CD4-positive, alpha-beta memory T cell (primary cell): ENCODE measurements at regions not wholly inside any gene's neighbourhood (a gene's known extent, or its start where the extent isn't known, plus 50 kb on each side); places are given as distances from the start of the nearest gene placed in this dataset.
"Not testable (repeated sequence)": the region's sequence is repeated elsewhere in the genome, so short reads cannot be mapped to it uniquely, and the experiment has no call there.

ENCODE experiments used
- CTCF ChIA-PET: fragments of 350-600 bp; sonication (Branson Sonifier 250); formaldehyde crosslinking; loops from one replicate; lab custom pipeline; 2021; ENCODE audit warnings: inconsistent platforms; ENCODE audit not compliant: partially characterized antibody; lab: Charles Lee
- POLR2A ChIA-PET: fragments of 350-600 bp; sonication (Branson Sonifier 250); formaldehyde crosslinking; loops from one replicate; lab custom pipeline; 2021; ENCODE audit not compliant: partially characterized antibody; lab: Charles Lee
- DNase-seq, 5 donors: peaks; one replicate each; pipeline versions ENCODE4 v3.0.0 to v3.0.0-alpha.2; 2020 to 2022; ENCODE audit warnings: mixed read lengths in 1 of 5
- H3K27ac ChIP-seq: one replicate; pipeline ENCODE4 v1.7.0; 2013; ENCODE audit warnings: low read depth, low read length
- H3K27me3 ChIP-seq: 2 replicates; pipeline ENCODE4 v1.7.0; 2013; ENCODE audit warnings: mild to moderate bottlenecking, low read length, moderate library complexity; ENCODE audit not compliant: insufficient read depth
- H3K36me3 ChIP-seq: 2 replicates; pipeline ENCODE4 v1.7.0; 2013; ENCODE audit warnings: mild to moderate bottlenecking, low read length, moderate library complexity; ENCODE audit not compliant: insufficient read depth
- H3K4me1 ChIP-seq: 2 replicates; pipeline ENCODE4 v1.7.0; 2013; ENCODE audit warnings: mild to moderate bottlenecking, low read length, moderate library complexity; ENCODE audit not compliant: insufficient read depth
- H3K4me3 ChIP-seq, 2 donors: one replicate each; pipeline ENCODE4 v1.7.0; 2013; ENCODE audit warnings: low read length in 2 of 2, mild to moderate bottlenecking in 1 of 2
- H3K9me3 ChIP-seq, 2 donors: one replicate each; pipeline ENCODE4 v1.7.0; 2013; ENCODE audit warnings: low read length in 2 of 2, control low read depth in 1 of 2; ENCODE audit not compliant: control insufficient read depth in 1 of 2
- H3K27ac Mint-ChIP-seq, 7 donors: one replicate each; pipeline ENCODE4 v1.8.0; 2020 to 2021; ENCODE audit warnings: mixed read lengths in 7 of 7, mild to moderate bottlenecking in 6 of 7, inconsistent platforms in 3 of 7, moderate library complexity in 3 of 7
- H3K27me3 Mint-ChIP-seq, 2 donors: one replicate each; pipeline ENCODE4 v1.8.0; 2020 to 2021; ENCODE audit warnings: mixed read lengths in 2 of 2
- H3K36me3 Mint-ChIP-seq, 2 donors: one replicate each; pipeline ENCODE4 v1.8.0; 2020 to 2021; ENCODE audit warnings: mixed read lengths in 2 of 2, inconsistent platforms in 1 of 2, mild to moderate bottlenecking in 1 of 2
- H3K4me1 Mint-ChIP-seq, 4 donors: one replicate each; pipeline ENCODE4 v1.8.0; 2020 to 2021; ENCODE audit warnings: mixed read lengths in 4 of 4, mild to moderate bottlenecking in 1 of 4
- H3K4me3 Mint-ChIP-seq, 8 donors: one replicate each; pipeline ENCODE4 v1.8.0; 2020 to 2021; ENCODE audit warnings: mixed read lengths in 8 of 8, mild to moderate bottlenecking in 7 of 8, moderate library complexity in 6 of 8, inconsistent platforms in 3 of 8
- H3K9me3 Mint-ChIP-seq, 8 donors: one replicate each; pipeline ENCODE4 v1.8.0; 2020 to 2021; ENCODE audit warnings: mixed read lengths in 8 of 8, mild to moderate bottlenecking in 5 of 8, inconsistent platforms in 3 of 8, moderate library complexity in 1 of 8
- intact Hi-C: fragments of 100-400 bp; cut with micrococcal nuclease; formaldehyde crosslinking; loops from one replicate; pipeline ENCODE4 v1.15.1; 2023

DNA sequence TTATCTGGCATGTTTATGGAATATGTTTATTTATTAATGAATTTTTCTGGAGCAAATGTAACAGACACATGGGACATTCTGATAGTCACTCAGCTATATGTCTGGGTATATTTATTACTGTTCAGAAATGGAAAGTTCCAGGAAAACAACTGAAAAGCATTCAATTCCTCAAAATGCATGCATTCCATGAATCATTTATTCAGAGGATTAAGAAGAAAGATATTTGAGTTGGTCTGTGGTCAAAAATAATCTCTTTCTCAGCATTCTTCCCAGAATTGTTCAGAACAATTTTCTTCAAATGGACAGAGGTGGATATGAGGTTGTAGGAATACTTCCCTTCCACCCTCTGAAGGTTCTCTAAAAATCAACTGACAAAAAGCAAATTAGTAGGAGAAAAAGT, 97.6 kb upstream of the ITGB1 start:
- CTCF ChIA-PET: interaction anchor here (1.2 kb wide), 1 partner anchor 80 kb away, joined by 3 read pairs; no protein-coding TSS in a partner anchor
- Mint-ChIP-seq H3K4me1 (peaks cover 23 to 72% (median 44%) of the 10 kb centered on the region in 4 donors), H3K27me3 (no peaks in the 10 kb centered on the region), H3K9me3 (peaks cover 0 to 8% (median 0%) of the 10 kb centered on the region in 8 donors), H3K27ac (peak overlapping the region in 1 of 7 donors; percentile 39), H3K4me3 (no peak overlapping the region), H3K36me3 (peaks cover 4 to 7% of the 10 kb centered on the region in 2 donors)
- intact Hi-C loops: no loop called here
- Histone ChIP-seq H3K4me1 (peaks cover 7% of the 10 kb centered on the region), H3K27ac (no peak overlapping the region), H3K4me3 (no peak overlapping the region), H3K27me3 (no peaks in the 10 kb centered on the region), H3K9me3 (no peaks in the 10 kb centered on the region), H3K36me3 (no peaks in the 10 kb centered on the region)
- DNase-seq: no peak
- POLR2A ChIA-PET: interaction anchor here (0.8 to 1.2 kb wide), 2 partner anchors 14 to 59 kb away, joined by 3 read pairs; no protein-coding TSS in a partner anchor

DNA sequence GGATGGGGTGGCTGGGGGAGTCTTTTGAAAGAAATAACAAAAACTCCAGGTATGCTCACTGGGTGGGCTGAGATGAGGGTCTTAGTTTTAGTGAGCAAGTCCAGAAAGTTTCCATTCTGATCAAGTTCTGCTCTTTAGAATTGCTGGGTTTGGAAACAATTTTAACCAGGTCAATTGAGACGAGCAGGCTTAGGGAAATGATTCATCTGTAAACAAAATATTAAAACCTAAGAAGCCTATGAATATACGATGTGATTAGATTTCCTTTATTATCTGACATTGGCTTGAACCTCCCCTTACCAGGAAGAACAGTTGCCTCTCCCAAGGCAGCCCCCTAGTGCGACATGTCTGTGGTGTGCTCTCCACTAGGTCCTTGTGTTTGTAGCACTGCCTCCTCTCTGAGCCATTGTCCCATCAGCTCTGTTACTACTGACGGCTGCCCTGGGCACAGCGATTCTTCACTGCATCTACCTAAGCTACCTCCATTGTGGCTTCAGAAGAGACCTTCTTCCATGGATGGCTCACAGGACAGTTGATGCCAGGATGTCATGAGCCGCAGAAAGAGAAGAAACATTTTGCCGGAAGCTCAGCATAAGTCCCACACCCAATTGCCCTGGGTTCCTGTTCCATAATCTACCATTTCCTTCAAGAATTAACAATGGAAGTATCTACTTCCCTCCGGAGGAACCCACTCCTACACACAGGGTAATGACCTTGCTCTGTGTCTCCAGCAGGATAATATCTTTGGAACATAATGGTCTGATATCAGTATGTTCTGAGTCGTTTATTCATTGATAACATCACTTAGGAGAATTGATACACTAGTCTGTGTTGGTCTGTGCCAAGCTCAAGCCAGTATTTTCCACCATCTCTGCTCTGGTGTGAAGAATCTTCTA, 95.1 kb upstream of the ITGB1 start:
- H3K4me1 Mint-ChIP-seq: peaks cover 25 to 65% (median 45%) of the 10 kb centered on the region in 4 donors
- ChIA-PET POLR2A (interaction anchor here (0.5 to 2.4 kb wide), 5 partner anchors 12 to 79 kb away, joined by 3 to 9 read pairs (median 4); no protein-coding TSS in a partner anchor), CTCF (interaction anchor here (1.3 kb wide), 1 partner anchor 19 kb away, joined by 3 read pairs; no protein-coding TSS in a partner anchor)
- Histone ChIP-seq H3K27ac (no peak overlapping the region), H3K27me3 (no peaks in the 10 kb centered on the region), H3K4me1 (no peaks in the 10 kb centered on the region), H3K4me3 (no peak overlapping the region), H3K9me3 (no peaks in the 10 kb centered on the region), H3K36me3 (no peaks in the 10 kb centered on the region)
- intact Hi-C loops: no loop called here
- DNase-seq: no peak
- peaks cover 0 to 8% (median 0%) of the 10 kb centered on the region in 8 donors for H3K9me3 Mint-ChIP-seq
- H3K27me3 Mint-ChIP-seq: no peaks in the 10 kb centered on the region
- peak overlapping the region; percentile 39 to 95 (median 70) for H3K27ac Mint-ChIP-seq
- peaks cover 0 to 4% of the 10 kb centered on the region in 2 donors for H3K36me3 Mint-ChIP-seq
- H3K4me3 Mint-ChIP-seq: peak overlapping the region; percentile 23 to 97 (median 82)

DNA sequence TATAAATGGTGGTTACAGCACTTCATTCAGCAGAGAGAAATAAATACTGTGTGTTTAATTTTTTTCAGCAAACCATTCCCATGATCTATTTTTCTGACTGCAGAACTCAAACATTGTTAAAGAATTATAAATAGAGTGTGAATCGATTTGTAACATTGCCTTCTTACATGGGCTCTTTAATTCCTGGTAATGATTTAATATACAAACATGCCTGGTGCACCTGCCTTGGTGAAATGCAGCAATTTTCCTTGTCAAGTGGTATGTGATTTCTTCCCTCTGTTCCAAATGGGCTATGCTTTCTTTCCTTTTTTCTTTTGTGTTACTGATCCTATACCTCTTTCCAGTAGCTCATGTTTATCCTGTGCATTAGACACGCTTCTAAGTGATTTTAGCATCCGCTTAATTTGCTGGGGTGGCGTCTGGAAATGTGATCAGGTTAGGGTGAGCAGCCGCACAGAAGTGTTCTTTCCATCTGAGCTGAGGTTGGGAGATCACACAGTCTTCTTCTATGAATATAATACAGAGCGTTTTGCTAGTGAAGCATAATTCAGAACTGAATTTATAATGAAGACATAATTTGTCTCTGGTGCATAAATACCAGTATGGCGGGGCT, 94.3 kb upstream of the ITGB1 start:
- Histone ChIP-seq H3K4me3 (no peak overlapping the region), H3K4me1 (peaks cover 2% of the 10 kb centered on the region), H3K36me3 (no peaks in the 10 kb centered on the region), H3K9me3 (no peaks in the 10 kb centered on the region), H3K27ac (no peak overlapping the region), H3K27me3 (no peaks in the 10 kb centered on the region)
- ChIA-PET CTCF (interaction anchor here (1.3 kb wide), 1 partner anchor 20 kb away, joined by 3 read pairs; no protein-coding TSS in a partner anchor), POLR2A (interaction anchor here (0.7 to 2.4 kb wide), 4 partner anchors 12 to 62 kb away, joined by 3 to 9 read pairs (median 5); no protein-coding TSS in a partner anchor)
- DNase-seq: no peak
- H3K4me3 Mint-ChIP-seq: peak overlapping the region; percentile 77 to 97 (median 92)
- H3K9me3 Mint-ChIP-seq: peaks cover 0 to 8% (median 0%) of the 10 kb centered on the region in 8 donors
- no peaks in the 10 kb centered on the region for H3K27me3 Mint-ChIP-seq
- intact Hi-C loops: no loop called here
- H3K36me3 Mint-ChIP-seq: peaks cover 0 to 4% of the 10 kb centered on the region in 2 donors
- H3K4me1 Mint-ChIP-seq: peaks cover 29 to 69% (median 48%) of the 10 kb centered on the region in 4 donors
- H3K27ac Mint-ChIP-seq: peak overlapping the region; percentile 0 to 95 (median 70)

DNA sequence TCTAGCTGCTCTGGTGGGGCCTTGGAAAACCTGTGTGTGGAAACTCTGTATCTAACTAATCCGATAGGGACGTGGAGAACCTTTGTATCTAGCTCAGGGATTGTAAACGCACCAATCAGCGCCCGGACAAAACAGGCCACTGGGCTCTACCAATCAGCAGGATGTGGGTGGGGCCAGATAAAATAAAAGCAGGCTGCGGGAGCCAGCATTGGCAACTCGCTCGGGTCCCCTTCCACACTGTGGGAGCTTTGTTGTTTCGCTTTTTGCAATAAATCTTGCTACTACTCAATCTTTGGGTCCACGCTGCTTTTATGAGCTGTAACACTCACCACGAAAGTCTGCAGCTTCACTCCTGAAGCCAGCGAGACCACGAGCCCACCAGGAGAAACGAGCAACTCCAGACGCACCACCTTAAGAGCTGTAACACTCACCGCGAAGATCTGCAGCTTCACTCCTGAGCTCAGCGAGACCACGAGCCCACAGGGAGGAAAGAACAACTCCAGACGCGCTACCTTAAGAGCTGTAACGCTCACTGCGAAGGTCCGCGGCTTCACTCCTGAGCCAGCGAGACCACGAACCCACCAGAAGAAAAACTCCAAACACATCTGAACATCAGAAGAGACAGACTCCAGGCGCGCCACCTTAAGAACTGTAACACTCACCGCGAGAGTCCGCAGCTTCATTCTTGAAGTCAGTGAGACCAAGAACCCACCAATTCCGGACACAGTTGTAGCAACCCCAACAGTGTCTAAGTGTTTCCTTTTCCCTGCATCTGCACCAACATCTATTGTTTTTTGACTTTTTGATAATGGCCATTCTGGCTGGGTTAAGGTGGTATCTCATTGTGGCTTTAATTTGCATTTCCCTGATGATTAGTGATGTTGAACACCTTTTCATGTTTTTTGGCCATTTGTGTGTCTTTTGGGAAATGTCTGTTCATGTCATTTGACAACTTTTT, 92.2 kb upstream of the ITGB1 start:
- H3K9me3 ChIP-seq, H3K27me3 ChIP-seq, H3K27ac ChIP-seq, H3K36me3 ChIP-seq, intact Hi-C loops, H3K4me1 ChIP-seq, H3K9me3 Mint-ChIP-seq, H3K27me3 Mint-ChIP-seq, H3K36me3 Mint-ChIP-seq: not testable (repeated sequence)
- ChIA-PET CTCF (interaction anchor here (0.7 to 1.9 kb wide), 10 partner anchors 11 to 105 kb away, joined by 3 to 7 read pairs (median 4); no protein-coding TSS in a partner anchor), POLR2A (interaction anchor here (0.6 to 1.8 kb wide), 13 partner anchors 9 to 238 kb away, joined by 3 to 12 read pairs (median 4); no protein-coding TSS in a partner anchor)
- H3K4me1 Mint-ChIP-seq: peaks cover 26 to 67% (median 45%) of the 10 kb centered on the region in 4 donors
- peak overlapping the region in 1 of 2 donors; percentile 32 for H3K4me3 ChIP-seq
- DNase-seq: peak in 4 of 5 donors; percentile 31 to 42 (median 39)
- peak overlapping the region; percentile 86 to 97 (median 94) for H3K4me3 Mint-ChIP-seq
- peak overlapping the region; percentile 81 to 95 (median 94) for H3K27ac Mint-ChIP-seq

DNA sequence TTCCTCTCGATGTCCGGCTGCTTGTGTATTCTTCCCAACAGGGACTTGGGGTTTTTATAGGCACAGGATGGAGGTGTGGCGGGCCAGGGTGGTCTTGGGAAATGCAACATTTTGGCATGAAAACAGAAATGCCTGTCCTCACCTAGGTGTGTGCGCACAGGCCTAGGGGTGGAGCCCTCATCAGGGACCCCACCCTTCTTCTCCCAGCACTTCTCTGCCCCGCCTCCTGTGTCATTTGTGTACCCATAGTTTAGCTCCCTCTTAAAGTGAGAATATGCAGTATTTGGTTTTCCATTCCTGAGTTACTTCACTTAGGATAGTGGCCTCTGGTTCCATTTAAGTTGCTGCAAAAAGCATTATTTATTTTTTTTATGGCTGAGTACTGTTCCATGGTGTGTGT, 90.2 kb upstream of the ITGB1 start:
- CTCF ChIA-PET: interaction anchor here (0.8 to 2.0 kb wide), 4 partner anchors 39 to 145 kb away, joined by 3 to 9 read pairs (median 4); no protein-coding TSS in a partner anchor
- H3K4me3 Mint-ChIP-seq: no peak overlapping the region

DNA sequence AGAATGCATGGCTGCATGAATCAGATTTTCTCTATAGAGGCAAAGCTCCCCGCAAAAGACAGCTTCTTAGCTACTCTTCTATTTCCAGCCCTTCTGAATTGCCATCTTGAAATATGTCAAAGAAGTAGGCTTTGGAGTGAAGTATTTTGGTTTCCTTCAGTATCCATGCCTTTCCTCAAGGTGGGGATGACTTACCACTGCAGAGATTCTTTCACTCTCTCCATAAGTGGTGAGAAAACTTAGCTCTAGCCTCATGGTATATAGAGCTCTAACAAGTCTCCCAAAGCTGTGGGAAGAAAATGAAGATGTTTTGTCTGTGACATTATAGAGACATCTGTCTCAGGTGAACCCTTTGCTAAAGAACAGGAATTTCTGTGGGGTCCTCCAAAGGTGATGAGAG, 89.6 kb upstream of the ITGB1 start:
- ChIA-PET POLR2A (interaction anchor here (0.9 kb wide), 1 partner anchor 19 kb away, joined by 3 read pairs; no protein-coding TSS in a partner anchor), CTCF (interaction anchor here (0.8 to 2.0 kb wide), 4 partner anchors 38 to 146 kb away, joined by 3 to 9 read pairs (median 4); no protein-coding TSS in a partner anchor)
- H3K27me3 Mint-ChIP-seq: no peaks in the 10 kb centered on the region

More for the DNA sequence above, 90.2 kb upstream of the ITGB1 start:
- no peak overlapping the region for H3K27ac ChIP-seq
- intact Hi-C loops: no loop called here
- H3K4me3 ChIP-seq: no peak overlapping the region
- Mint-ChIP-seq H3K36me3 (peaks cover 0 to 2% of the 10 kb centered on the region in 2 donors), H3K9me3 (peaks cover 0 to 7% (median 0%) of the 10 kb centered on the region in 8 donors), H3K4me1 (peaks cover 23 to 67% (median 38%) of the 10 kb centered on the region in 4 donors), H3K27me3 (no peaks in the 10 kb centered on the region), H3K27ac (peak overlapping the region in 4 of 7 donors; percentile 27 to 81 (median 46))
- POLR2A ChIA-PET: no interaction called here
- no peaks in the 10 kb centered on the region for H3K27me3 ChIP-seq
- no peaks in the 10 kb centered on the region for H3K36me3 ChIP-seq
- no peaks in the 10 kb centered on the region for H3K9me3 ChIP-seq
- no peak for DNase-seq
- H3K4me1 ChIP-seq: peaks cover 4% of the 10 kb centered on the region

More for the DNA sequence above, 89.6 kb upstream of the ITGB1 start:
- Mint-ChIP-seq H3K36me3 (peaks cover 0 to 2% of the 10 kb centered on the region in 2 donors), H3K27ac (peak overlapping the region in 4 of 7 donors; percentile 52 to 88 (median 75)), H3K4me3 (no peak overlapping the region), H3K9me3 (peaks cover 0 to 7% (median 0%) of the 10 kb centered on the region in 8 donors), H3K4me1 (peaks cover 23 to 67% (median 37%) of the 10 kb centered on the region in 4 donors)
- DNase-seq: no peak
- H3K27ac ChIP-seq: no peak overlapping the region
- intact Hi-C loops: no loop called here
- no peaks in the 10 kb centered on the region for H3K36me3 ChIP-seq
- H3K4me3 ChIP-seq: no peak overlapping the region
- no peaks in the 10 kb centered on the region for H3K27me3 ChIP-seq
- peaks cover 4% of the 10 kb centered on the region for H3K4me1 ChIP-seq
- H3K9me3 ChIP-seq: no peaks in the 10 kb centered on the region
